Neural cell (in vitro differentiated cells): ENCODE measurements at regions not wholly inside any gene's neighbourhood (a gene's known extent, or its start where the extent isn't known, plus 50 kb on each side); places are given as distances from the start of the nearest gene placed in this dataset.

Experiments used
- EP300 ChIP-seq: fragments of 450-650 bp; conservative IDR thresholded peaks from 2 replicates; pipeline ENCODE4 v1.6.1; 2014; ENCODE audit warnings: antibody characterized with exemption, mild to moderate bottlenecking, moderate library complexity; ENCODE audit not compliant: poor library complexity, severe bottlenecking
- EZH2 ChIP-seq: fragments of 200-600, 300-800 bp; shearing (Covaris generic), sonication (generic); IDR thresholded peaks from 2 replicates; pipeline ENCODE4 v1.6.1; 2014; ENCODE audit warnings: antibody characterized with exemption, low read length, borderline replicate concordance, mild to moderate bottlenecking; ENCODE audit not compliant: insufficient read depth, poor library complexity, severe bottlenecking
- POLR2AphosphoS5 ChIP-seq: IDR thresholded peaks from 2 replicates; pipeline ENCODE4 v1.6.1; 2012
- RAD21 ChIP-seq: fragments of 450-650 bp; conservative IDR thresholded peaks from 2 replicates; pipeline ENCODE4 v1.6.1; 2014; ENCODE audit warnings: antibody characterized with exemption, mild to moderate bottlenecking, moderate library complexity
- TAF1 ChIP-seq: IDR thresholded peaks from 2 replicates; pipeline ENCODE4 v1.6.1; 2012; ENCODE audit warnings: low read depth
- TF ChIP-seq, protein P1 (sequence below): fragments of 450-650 bp; IDR thresholded peaks from 2 replicates; pipeline ENCODE4 v1.5.1; 2014; ENCODE audit warnings: antibody characterized with exemption, mild to moderate bottlenecking, moderate library complexity; ENCODE audit not compliant: poor library complexity, severe bottlenecking

DNA sequence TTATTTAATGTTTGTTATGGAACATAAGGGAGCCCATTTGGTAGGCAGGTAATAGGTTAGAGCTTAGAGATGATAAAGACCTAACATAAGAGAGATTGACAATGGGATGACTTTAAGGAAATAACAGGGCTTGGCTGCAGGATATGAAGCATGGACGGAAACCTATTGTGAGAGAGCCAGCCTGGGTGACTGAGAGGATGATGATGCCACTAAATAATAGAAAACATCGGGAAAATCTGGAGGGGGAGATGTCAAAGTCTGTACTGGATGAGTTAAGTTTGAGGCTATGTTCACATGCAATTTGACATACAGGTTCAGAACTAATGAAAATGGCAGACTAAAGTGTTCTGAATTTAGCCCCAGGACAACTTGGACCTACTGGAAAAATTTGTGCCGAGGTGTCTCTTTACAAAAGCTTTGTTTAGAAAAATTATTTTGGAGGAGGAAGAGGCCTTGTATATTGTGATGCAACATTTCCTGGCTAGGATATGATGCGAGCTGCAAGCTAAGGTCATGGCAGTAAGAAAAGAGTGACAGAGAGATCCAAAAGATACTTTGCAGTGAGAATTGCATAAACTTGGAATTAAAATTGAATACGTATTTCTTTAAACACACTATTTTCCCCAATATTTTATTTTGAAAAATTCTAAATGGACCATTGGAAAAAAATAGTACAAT lies 339.3 kb upstream of the PLET1 start:
- TF ChIP-seq, protein P1, sequence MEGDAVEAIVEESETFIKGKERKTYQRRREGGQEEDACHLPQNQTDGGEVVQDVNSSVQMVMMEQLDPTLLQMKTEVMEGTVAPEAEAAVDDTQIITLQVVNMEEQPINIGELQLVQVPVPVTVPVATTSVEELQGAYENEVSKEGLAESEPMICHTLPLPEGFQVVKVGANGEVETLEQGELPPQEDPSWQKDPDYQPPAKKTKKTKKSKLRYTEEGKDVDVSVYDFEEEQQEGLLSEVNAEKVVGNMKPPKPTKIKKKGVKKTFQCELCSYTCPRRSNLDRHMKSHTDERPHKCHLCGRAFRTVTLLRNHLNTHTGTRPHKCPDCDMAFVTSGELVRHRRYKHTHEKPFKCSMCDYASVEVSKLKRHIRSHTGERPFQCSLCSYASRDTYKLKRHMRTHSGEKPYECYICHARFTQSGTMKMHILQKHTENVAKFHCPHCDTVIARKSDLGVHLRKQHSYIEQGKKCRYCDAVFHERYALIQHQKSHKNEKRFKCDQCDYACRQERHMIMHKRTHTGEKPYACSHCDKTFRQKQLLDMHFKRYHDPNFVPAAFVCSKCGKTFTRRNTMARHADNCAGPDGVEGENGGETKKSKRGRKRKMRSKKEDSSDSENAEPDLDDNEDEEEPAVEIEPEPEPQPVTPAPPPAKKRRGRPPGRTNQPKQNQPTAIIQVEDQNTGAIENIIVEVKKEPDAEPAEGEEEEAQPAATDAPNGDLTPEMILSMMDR = no peak
- TF ChIP-seq POLR2AphosphoS5 (no peak), TAF1 (no peak), EP300 (no peak), EZH2 (no peak), RAD21 (no peak)
